GM23338 (cell line): ENCODE measurements at regions not wholly inside any gene's neighbourhood (a gene's known extent, or its start where the extent isn't known, plus 50 kb on each side); places are given as distances from the start of the nearest gene placed in this dataset.
"Not testable (repeated sequence)": the region's sequence is repeated elsewhere in the genome, so short reads cannot be mapped to it uniquely, and the experiment has no call there.

Experiments used
- ATAC-seq: fragments of 200-7000 bp; cut with Tn5 transposase; 3 replicates; pipeline ENCODE4 v1.9.1; 2020
- DNase-seq: peaks from one replicate; pipeline ENCODE4 v3.0.0-alpha.2; 2015; ENCODE audit warnings: low spot score
- H2AFZ ChIP-seq: fragments of 200-600 bp; sonication (generic); 2 replicates; pipeline ENCODE4 v1.8.0; 2016; ENCODE audit warnings: antibody characterized with exemption, mild to moderate bottlenecking, moderate library complexity
- H3F3A ChIP-seq: fragments of 200-600 bp; sonication (generic); replicated peaks from 2 replicates; pipeline ENCODE4 v1.8.0; 2017; ENCODE audit warnings: antibody characterized with exemption, mixed run types, low read depth
- H3K27ac ChIP-seq: fragments of 200-600 bp; sonication (generic); 2 replicates; pipeline ENCODE4 v1.6.1; 2016; ENCODE audit warnings: low read depth
- H3K27me3 ChIP-seq: fragments of 200-600 bp; sonication (generic); 2 replicates; pipeline ENCODE4 v1.8.0; 2016; ENCODE audit warnings: mild to moderate bottlenecking, mixed run types, moderate library complexity; ENCODE audit not compliant: insufficient read depth
- H3K36me3 ChIP-seq: fragments of 200-600 bp; sonication (generic); 2 replicates; pipeline ENCODE4 v1.8.0; 2016; ENCODE audit warnings: mild to moderate bottlenecking; ENCODE audit not compliant: insufficient read depth
- H3K4me1 ChIP-seq: fragments of 200-600 bp; sonication (generic); 2 replicates; pipeline ENCODE4 v1.8.0; 2016; ENCODE audit warnings: mild to moderate bottlenecking, moderate library complexity; ENCODE audit not compliant: insufficient read depth
- H3K4me2 ChIP-seq: fragments of 200-600 bp; sonication (generic); 2 replicates; pipeline ENCODE4 v1.7.1; 2017; ENCODE audit warnings: mixed run types
- H3K4me3 ChIP-seq: fragments of 200-600 bp; sonication (generic); 2 replicates; pipeline ENCODE4 v1.6.1; 2016; ENCODE audit warnings: mixed run types
- H3K79me2 ChIP-seq: fragments of 200-600 bp; sonication (generic); replicated peaks from 2 replicates; pipeline ENCODE4 v1.8.0; 2017; ENCODE audit warnings: mild to moderate bottlenecking; ENCODE audit not compliant: insufficient read depth
- H3K9me2 ChIP-seq: fragments of 200-600 bp; sonication (generic); 2 replicates; pipeline ENCODE4 v1.8.0; 2017; ENCODE audit not compliant: insufficient read depth
- H4K20me1 ChIP-seq: fragments of 200-600 bp; sonication (generic); replicated peaks from 2 replicates; pipeline ENCODE4 v1.8.0; 2017; ENCODE audit warnings: mild to moderate bottlenecking; ENCODE audit not compliant: insufficient read depth
- H3K27ac Mint-ChIP-seq: 2 replicates; pipeline ENCODE4 v1.8.0; 2020; ENCODE audit warnings: inconsistent platforms, mild to moderate bottlenecking, moderate library complexity, mixed read lengths
- H3K27me3 Mint-ChIP-seq: 3 replicates; pipeline ENCODE4 v1.8.0; 2022; ENCODE audit warnings: low read depth, mild to moderate bottlenecking, moderate library complexity, mixed read lengths, inconsistent platforms; ENCODE audit not compliant: insufficient read depth, poor library complexity
- H3K36me3 Mint-ChIP-seq: 3 replicates; pipeline ENCODE4 v1.8.0; 2021; ENCODE audit warnings: low read depth, mild to moderate bottlenecking, inconsistent platforms, moderate library complexity, mixed read lengths
- H3K4me1 Mint-ChIP-seq: 3 replicates; pipeline ENCODE4 v1.8.0; 2020; ENCODE audit warnings: mild to moderate bottlenecking, inconsistent platforms, mixed read lengths
- H3K4me3 Mint-ChIP-seq: 3 replicates; pipeline ENCODE4 v1.8.0; 2021; ENCODE audit warnings: moderate library complexity, mild to moderate bottlenecking, inconsistent platforms, mixed read lengths
- H3K9me3 Mint-ChIP-seq: 3 replicates; pipeline ENCODE4 v1.8.0; 2020; ENCODE audit warnings: moderate library complexity, mild to moderate bottlenecking, inconsistent platforms, mixed read lengths
- CTCF ChIP-seq, 2 experiments: fragments of 200-600 bp in 1 of 2; sonication (generic) in 1 of 2; conservative IDR thresholded peaks; 2 replicates each; pipeline versions ENCODE4 v1.5.1 to v1.6.1; 2016 to 2017; ENCODE audit warnings: antibody characterized with exemption in 2 of 2, low read depth in 2 of 2, mild to moderate bottlenecking in 2 of 2, moderate library complexity in 1 of 2
- EZH2 ChIP-seq: fragments of 200-600 bp; sonication (generic); IDR thresholded peaks from one replicate; pipeline ENCODE4 v1.8.0; 2017; ENCODE audit warnings: antibody characterized with exemption, mild to moderate bottlenecking, low read depth; ENCODE audit not compliant: unreplicated experiment
- EZH2phosphoT487 ChIP-seq: fragments of 200-600 bp; sonication (generic); IDR thresholded peaks from one replicate; pipeline ENCODE4 v1.8.1; 2018; ENCODE audit warnings: antibody characterized with exemption; ENCODE audit not compliant: unreplicated experiment
- JUNB ChIP-seq: IDR thresholded peaks from one replicate; pipeline ENCODE4 v1.6.1; 2016; ENCODE audit warnings: antibody characterized with exemption; ENCODE audit not compliant: unreplicated experiment
- ZNF114 ChIP-seq: fragments of 250-450 bp; sonication (Bioruptor Pico); IDR thresholded peaks from 2 replicates; pipeline ENCODE4 v1.5.0; 2020; ENCODE audit warnings: mild to moderate bottlenecking, moderate library complexity
- ZNF331 ChIP-seq: fragments of 250-450 bp; sonication (Bioruptor Pico); IDR thresholded peaks from 2 replicates; pipeline ENCODE4 v1.5.0; 2020; ENCODE audit warnings: low read depth, mild to moderate bottlenecking, moderate library complexity

- no peak for TF ChIP-seq EZH2phosphoT487
- no peak for TF ChIP-seq ZNF114 (CRISPR knock-in tag)
- no peak for TF ChIP-seq EZH2
Observed at GRCh38 chr11:122584670-122585069, 70.9 kb upstream of the UBASH3B start (continued).

GRCh38 chr11:122580071-122580470, 75.5 kb upstream of the UBASH3B start:
- DNase-seq (peak; percentile 67), ATAC-seq (peak; percentile 75)
- H3K36me3 Mint-ChIP-seq, H3K27ac Mint-ChIP-seq, H3K4me1 ChIP-seq, H4K20me1 ChIP-seq, H3K4me3 Mint-ChIP-seq, H2AFZ ChIP-seq, H3K79me2 ChIP-seq, H3K27me3 Mint-ChIP-seq, H3K27ac ChIP-seq, H3K4me1 Mint-ChIP-seq, H3K36me3 ChIP-seq, H3K9me2 ChIP-seq, H3F3A ChIP-seq, H3K27me3 ChIP-seq: not testable (repeated sequence)
- peaks cover 15% of the 10 kb centered on the region; the same call in 2 of the 3 replicates for H3K9me3 Mint-ChIP-seq
- Histone ChIP-seq H3K4me3 (peak overlapping the region; percentile 14), H3K4me2 (peak overlapping the region; percentile 50)

GRCh38 chr11:122578171-122578825, 77.2 kb upstream of the UBASH3B start:
- ATAC-seq (no peak), DNase-seq (peak; percentile 37)
- H3K27me3 ChIP-seq, result no peaks in the 10 kb centered on the region
- H3K27ac ChIP-seq, result no peak overlapping the region
- TF ChIP-seq CTCF (conservative IDR thresholded peaks at IDR 0.05; ENCODE audit: low read depth in 2 of 2) (peak; percentile 33 to 52), JUNB (no peak)
- no peak overlapping the region for H3K4me3 Mint-ChIP-seq
- peaks cover 15% of the 10 kb centered on the region; the same call in 2 of the 3 replicates for H3K9me3 Mint-ChIP-seq
- H3F3A ChIP-seq, result no peaks in the 10 kb centered on the region
- no peak overlapping the region for H2AFZ ChIP-seq
- peaks cover 8% of the 10 kb centered on the region; the same call in 2 of the 3 replicates for H3K36me3 Mint-ChIP-seq
- H3K4me1 ChIP-seq, result peaks cover 2% of the 10 kb centered on the region; the same call in 1 of the 2 replicates
- H3K79me2 ChIP-seq, result no peaks in the 10 kb centered on the region
- H3K4me2 ChIP-seq, result no peak overlapping the region
- H3K27ac Mint-ChIP-seq, result no peak overlapping the region
- peaks cover 4% of the 10 kb centered on the region for H3K27me3 Mint-ChIP-seq
- no peaks in the 10 kb centered on the region for H4K20me1 ChIP-seq
- H3K9me2 ChIP-seq, result no peaks in the 10 kb centered on the region
- no peak overlapping the region for H3K4me3 ChIP-seq
- H3K4me1 Mint-ChIP-seq, result peaks cover 6% of the 10 kb centered on the region; the same call in 2 of the 3 replicates
- H3K36me3 ChIP-seq, result no peaks in the 10 kb centered on the region

GRCh38 chr11:122572592-122572991, 82.9 kb upstream of the UBASH3B start:
- Mint-ChIP-seq H3K27ac (no peak overlapping the region), H3K36me3 (no peaks in the 10 kb centered on the region), H3K4me3 (no peak overlapping the region), H3K9me3 (peaks cover 7% of the 10 kb centered on the region; the same call in 1 of the 3 replicates), H3K27me3 (peaks cover 3% of the 10 kb centered on the region), H3K4me1 (no peaks in the 10 kb centered on the region)
- H2AFZ ChIP-seq, result no peak overlapping the region
- no peaks in the 10 kb centered on the region for H3K36me3 ChIP-seq
- no peak overlapping the region for H3K4me3 ChIP-seq
- H3K4me2 ChIP-seq, result no peak overlapping the region
- no peaks in the 10 kb centered on the region for H3F3A ChIP-seq
- no peaks in the 10 kb centered on the region for H3K79me2 ChIP-seq
- no peaks in the 10 kb centered on the region for H3K9me2 ChIP-seq
- no peak for DNase-seq
- no peak overlapping the region for H3K27ac ChIP-seq
- no peaks in the 10 kb centered on the region for H3K4me1 ChIP-seq
- ATAC-seq, result no peak
- H4K20me1 ChIP-seq, result no peaks in the 10 kb centered on the region
- no peaks in the 10 kb centered on the region for H3K27me3 ChIP-seq
- TF ChIP-seq ZNF331 (CRISPR knock-in tag) (no peak), CTCF (conservative IDR thresholded peaks at IDR 0.05; ENCODE audit: low read depth in 2 of 2) (no peak), EZH2phosphoT487 (no peak)
